Left ventricle myocardium inferior (tissue), 1 donor: ENCODE measurements at regions not wholly inside any gene's neighbourhood (a gene's known extent, or its start where the extent isn't known, plus 50 kb on each side); places are given as distances from the start of the nearest gene placed in this dataset.

Experiments used
- DNase-seq: peaks from one replicate; pipeline ENCODE4 v3.0.0-alpha.2; 2020
- H3K27ac ChIP-seq: fragments of 200-600 bp; replicated peaks from 2 replicates; pipeline ENCODE4 v1.8.0; 2021
- H3K27me3 ChIP-seq: fragments of 200-600 bp; 2 replicates; pipeline ENCODE4 v1.8.0; 2021; ENCODE audit warnings: low read depth
- H3K36me3 ChIP-seq: fragments of 200-600 bp; 2 replicates; pipeline ENCODE4 v1.8.0; 2021
- H3K4me1 ChIP-seq: fragments of 200-600 bp; 2 replicates; pipeline ENCODE4 v1.8.0; 2021
- H3K4me3 ChIP-seq: fragments of 200-600 bp; 2 replicates; pipeline ENCODE4 v1.8.0; 2021; ENCODE audit warnings: mild to moderate bottlenecking, moderate library complexity
- H3K9me3 ChIP-seq: fragments of 200-600 bp; replicated peaks from 2 replicates; pipeline ENCODE4 v1.8.0; 2021
- intact Hi-C: fragments of 100-400 bp; cut with micrococcal nuclease; formaldehyde crosslinking; loops from one replicate; pipeline ENCODE4 v1.11.0; 2022
- TF ChIP-seq, protein P1 (sequence below): fragments of 200-600 bp; IDR thresholded peaks from 2 replicates; pipeline ENCODE4 v1.8.0; 2021; ENCODE audit warnings: antibody characterized with exemption, mild to moderate bottlenecking, borderline replicate concordance
- donor health status: DM: no; HTN: yes; CAD: no; lungs with severe emphysema.

DNA sequence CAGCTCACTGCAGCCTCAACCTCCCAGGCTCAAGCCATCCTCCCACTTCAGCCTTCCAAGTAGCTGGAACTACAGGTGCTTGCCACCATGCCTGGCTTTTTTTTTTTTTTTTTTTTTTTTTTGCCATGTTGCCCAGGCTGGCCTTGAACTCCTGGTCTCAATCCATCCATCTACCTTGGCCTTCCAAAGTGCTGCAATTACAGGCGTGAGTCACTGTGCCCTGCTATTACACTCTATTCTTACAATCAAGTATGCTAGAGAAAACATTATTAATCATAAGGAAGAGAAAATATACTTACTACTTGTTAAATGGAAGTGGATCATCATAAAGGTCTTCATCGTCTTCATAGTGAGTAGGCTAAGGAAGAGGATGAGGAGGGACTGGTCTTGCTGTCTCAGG, 93.3 kb upstream of the DOCK9 start:
- H3K4me3 ChIP-seq, result no peak overlapping the region
- intact Hi-C loops, result no loop called here
- TF ChIP-seq, protein P1, sequence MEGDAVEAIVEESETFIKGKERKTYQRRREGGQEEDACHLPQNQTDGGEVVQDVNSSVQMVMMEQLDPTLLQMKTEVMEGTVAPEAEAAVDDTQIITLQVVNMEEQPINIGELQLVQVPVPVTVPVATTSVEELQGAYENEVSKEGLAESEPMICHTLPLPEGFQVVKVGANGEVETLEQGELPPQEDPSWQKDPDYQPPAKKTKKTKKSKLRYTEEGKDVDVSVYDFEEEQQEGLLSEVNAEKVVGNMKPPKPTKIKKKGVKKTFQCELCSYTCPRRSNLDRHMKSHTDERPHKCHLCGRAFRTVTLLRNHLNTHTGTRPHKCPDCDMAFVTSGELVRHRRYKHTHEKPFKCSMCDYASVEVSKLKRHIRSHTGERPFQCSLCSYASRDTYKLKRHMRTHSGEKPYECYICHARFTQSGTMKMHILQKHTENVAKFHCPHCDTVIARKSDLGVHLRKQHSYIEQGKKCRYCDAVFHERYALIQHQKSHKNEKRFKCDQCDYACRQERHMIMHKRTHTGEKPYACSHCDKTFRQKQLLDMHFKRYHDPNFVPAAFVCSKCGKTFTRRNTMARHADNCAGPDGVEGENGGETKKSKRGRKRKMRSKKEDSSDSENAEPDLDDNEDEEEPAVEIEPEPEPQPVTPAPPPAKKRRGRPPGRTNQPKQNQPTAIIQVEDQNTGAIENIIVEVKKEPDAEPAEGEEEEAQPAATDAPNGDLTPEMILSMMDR, result no peak
- no peak for DNase-seq
- peaks cover 5% of the 10 kb centered on the region for H3K36me3 ChIP-seq
- H3K27me3 ChIP-seq, result no peaks in the 10 kb centered on the region
- H3K9me3 ChIP-seq, result peaks cover 4% of the 10 kb centered on the region
- peaks cover 16% of the 10 kb centered on the region for H3K4me1 ChIP-seq
- no peak overlapping the region for H3K27ac ChIP-seq

DNA sequence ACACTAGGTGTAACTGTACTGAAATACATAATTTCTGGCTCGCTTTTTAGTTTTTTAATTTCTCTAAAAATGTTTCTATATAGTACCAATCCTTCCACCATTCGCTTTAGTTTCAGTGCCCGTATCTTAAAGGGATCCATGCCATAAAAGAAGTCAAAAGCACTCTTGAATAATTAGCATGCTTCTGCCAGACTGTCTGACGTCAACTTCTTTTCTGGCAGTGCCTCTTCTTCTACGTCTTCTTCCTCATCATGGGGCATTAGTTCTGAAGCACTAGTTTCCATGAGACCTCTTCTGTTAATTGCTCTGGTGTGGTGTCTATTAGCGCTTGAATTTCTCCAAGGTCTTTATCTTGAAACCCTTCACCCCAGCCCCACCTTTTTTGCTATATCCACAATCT, 93.8 kb upstream of the DOCK9 start:
- Histone ChIP-seq H3K27ac (no peak overlapping the region), H3K36me3 (peaks cover 5% of the 10 kb centered on the region), H3K4me3 (no peak overlapping the region), H3K4me1 (peaks cover 16% of the 10 kb centered on the region), H3K27me3 (no peaks in the 10 kb centered on the region), H3K9me3 (peaks cover 4% of the 10 kb centered on the region)
- intact Hi-C loops, result no loop called here
- DNase-seq, result no peak
- TF ChIP-seq, protein P1, result no peak

DNA sequence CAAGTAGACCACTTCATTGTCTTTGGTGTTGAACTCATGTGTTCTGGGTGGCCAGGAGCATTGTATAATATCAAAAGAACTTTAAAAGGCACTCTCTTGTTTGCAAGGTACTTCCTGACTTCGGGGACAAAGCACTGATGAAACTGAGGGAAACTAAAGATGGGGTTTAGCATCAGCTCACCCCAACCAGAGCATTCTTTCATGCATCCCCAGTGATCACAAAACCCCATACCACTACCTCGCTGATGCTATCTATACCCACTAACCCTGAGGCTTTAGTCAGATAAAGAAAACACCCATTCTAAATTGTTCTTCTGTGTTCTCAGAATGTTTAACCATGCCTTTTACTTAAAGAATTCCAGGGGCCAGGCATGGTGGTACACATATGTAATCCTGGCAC, 94.5 kb upstream of the DOCK9 start:
- peaks cover 10% of the 10 kb centered on the region for H3K4me1 ChIP-seq
- DNase-seq, result no peak
- no peak overlapping the region for H3K4me3 ChIP-seq
- TF ChIP-seq, protein P1, result no peak
- H3K27ac ChIP-seq, result no peak overlapping the region
- peaks cover 5% of the 10 kb centered on the region for H3K36me3 ChIP-seq
- intact Hi-C loops, result no loop called here
- H3K9me3 ChIP-seq, result peaks cover 4% of the 10 kb centered on the region
- no peaks in the 10 kb centered on the region for H3K27me3 ChIP-seq

DNA sequence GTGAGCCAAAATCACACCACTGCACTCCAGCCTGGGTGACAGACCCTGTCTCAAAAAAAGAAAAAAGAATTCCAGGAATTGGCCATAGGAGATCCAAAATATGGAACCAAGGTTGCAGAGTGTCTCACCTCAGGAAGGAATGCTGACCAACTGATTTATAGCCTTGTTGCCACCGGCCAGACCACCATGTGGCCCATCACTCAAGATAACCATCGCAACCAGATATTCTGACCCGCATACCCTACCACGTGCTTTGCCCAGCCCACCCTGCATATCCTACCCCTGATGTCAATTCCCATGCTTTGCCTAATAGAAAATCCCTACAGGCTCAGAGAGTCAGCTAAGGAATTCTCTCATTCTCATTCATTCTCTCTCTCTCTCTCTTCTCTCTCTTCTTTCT, 95.1 kb upstream of the DOCK9 start:
- no peak for DNase-seq
- TF ChIP-seq, protein P1, result no peak
- Histone ChIP-seq H3K4me3 (no peak overlapping the region), H3K4me1 (peaks cover 9% of the 10 kb centered on the region), H3K36me3 (peaks cover 5% of the 10 kb centered on the region), H3K9me3 (peaks cover 4% of the 10 kb centered on the region), H3K27me3 (no peaks in the 10 kb centered on the region), H3K27ac (no peak overlapping the region)
- intact Hi-C loops, result no loop called here

DNA sequence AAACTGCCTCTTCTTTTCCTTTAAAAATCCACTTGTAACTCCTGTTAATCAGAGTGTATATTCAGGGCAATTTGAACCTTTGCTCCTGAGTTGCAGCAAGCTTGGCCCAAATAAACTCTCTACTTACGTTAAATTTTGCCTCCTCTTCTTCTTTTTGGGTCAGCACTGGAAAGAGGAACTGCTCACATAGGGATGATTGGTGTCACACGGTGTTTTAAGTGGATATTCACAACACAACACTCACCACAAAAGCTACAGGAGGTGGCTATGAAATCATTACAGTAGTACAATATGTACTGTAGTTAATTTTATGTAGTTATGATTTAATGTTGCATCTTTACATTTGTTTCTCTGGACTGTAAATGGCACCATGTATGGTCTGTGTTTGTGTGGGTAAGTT, 96.8 kb upstream of the DOCK9 start:
- H3K4me3 ChIP-seq, result no peak overlapping the region
- TF ChIP-seq, protein P1, result no peak
- peaks cover 9% of the 10 kb centered on the region for H3K4me1 ChIP-seq
- H3K36me3 ChIP-seq, result peaks cover 5% of the 10 kb centered on the region
- intact Hi-C loops, result no loop called here
- H3K9me3 ChIP-seq, result peaks cover 4% of the 10 kb centered on the region
- DNase-seq, result no peak
- no peaks in the 10 kb centered on the region for H3K27me3 ChIP-seq
- no peak overlapping the region for H3K27ac ChIP-seq
